ENCODE measurements at regions not wholly inside any gene's neighbourhood (a gene's known extent, or its start where the extent isn't known, plus 50 kb on each side); places are given as distances from the start of the nearest gene placed in this dataset.

GRCh38 chr2:184346338-184346862, 251.9 kb upstream of the ZNF804A start:
- Histone ChIP-seq H3K9me3 (ENCODE audit: control insufficient read depth, insufficient read depth, low read length) (no peaks in the 10 kb centered on the region), H3K9ac (ENCODE audit: low read depth, low read length) (no peak overlapping the region), H3K4me1 (ENCODE audit: control insufficient read depth, insufficient read depth, low read length) (peaks cover 8% of the 10 kb centered on the region), H3K36me3 (ENCODE audit: control insufficient read depth, insufficient read depth, low read length) (no peaks in the 10 kb centered on the region), H3K4me3 (ENCODE audit: low read depth, low read length) (no peak overlapping the region), H3K27me3 (ENCODE audit: control insufficient read depth, insufficient read depth, low read length) (peaks cover 17% of the 10 kb centered on the region), H3K27ac (ENCODE audit: low read depth, low read length) (no peak overlapping the region)

DNA sequence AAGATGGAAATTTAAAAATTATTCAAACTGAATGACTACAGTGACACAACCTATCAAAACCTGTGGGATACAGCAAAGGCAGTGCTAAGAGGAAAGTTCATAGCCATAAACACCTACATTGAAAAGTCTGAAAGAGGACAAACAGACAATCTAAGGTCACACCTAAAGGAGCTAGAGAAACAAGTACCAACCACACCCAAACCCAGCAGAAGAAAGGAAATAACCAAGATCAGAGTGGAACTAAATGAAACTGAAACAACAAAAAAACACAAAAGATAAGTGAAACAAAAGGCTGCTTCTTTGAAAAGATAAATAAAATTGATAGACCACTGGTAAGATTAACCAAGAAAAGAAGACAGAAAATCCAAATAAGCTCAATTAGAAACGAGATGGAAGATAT, 247.2 kb upstream of the ZNF804A start:
- no peaks in the 10 kb centered on the region for H3K9me3 ChIP-seq (ENCODE audit: control insufficient read depth, insufficient read depth, low read length)
- H3K4me1 ChIP-seq (ENCODE audit: control insufficient read depth, insufficient read depth, low read length), result no peaks in the 10 kb centered on the region
- no peak overlapping the region for H3K27ac ChIP-seq (ENCODE audit: low read depth, low read length)
- no peak overlapping the region for H3K9ac ChIP-seq (ENCODE audit: low read depth, low read length)
- no peaks in the 10 kb centered on the region for H3K36me3 ChIP-seq (ENCODE audit: control insufficient read depth, insufficient read depth, low read length)
- no peak overlapping the region for H3K4me3 ChIP-seq (ENCODE audit: low read depth, low read length)
- no peaks in the 10 kb centered on the region for H3K27me3 ChIP-seq (ENCODE audit: control insufficient read depth, insufficient read depth, low read length)

- no peaks in the 10 kb centered on the region for H3K4me1 ChIP-seq (ENCODE audit: control insufficient read depth, insufficient read depth, low read length)
Observed at GRCh38 chr2:184357033-184357432, 241.3 kb upstream of the ZNF804A start.

GRCh38 chr2:184359379-184359778, 238.9 kb upstream of the ZNF804A start:
- no peaks in the 10 kb centered on the region for H3K36me3 ChIP-seq (ENCODE audit: control insufficient read depth, insufficient read depth, low read length)
- H3K4me3 ChIP-seq (ENCODE audit: low read depth, low read length), result no peak overlapping the region
- no peak overlapping the region for H3K9ac ChIP-seq (ENCODE audit: low read depth, low read length)
- no peaks in the 10 kb centered on the region for H3K4me1 ChIP-seq (ENCODE audit: control insufficient read depth, insufficient read depth, low read length)
- H3K27ac ChIP-seq (ENCODE audit: low read depth, low read length), result no peak overlapping the region
- no peaks in the 10 kb centered on the region for H3K27me3 ChIP-seq (ENCODE audit: control insufficient read depth, insufficient read depth, low read length)
- H3K9me3 ChIP-seq (ENCODE audit: control insufficient read depth, insufficient read depth, low read length), result no peaks in the 10 kb centered on the region

More at GRCh38 chr2:184357033-184357432, 241.3 kb upstream of the ZNF804A start:
- H3K27ac ChIP-seq (ENCODE audit: low read depth, low read length), result no peak overlapping the region
- H3K27me3 ChIP-seq (ENCODE audit: control insufficient read depth, insufficient read depth, low read length), result no peaks in the 10 kb centered on the region
- H3K9ac ChIP-seq (ENCODE audit: low read depth, low read length), result no peak overlapping the region
- no peak overlapping the region for H3K4me3 ChIP-seq (ENCODE audit: low read depth, low read length)
- H3K9me3 ChIP-seq (ENCODE audit: control insufficient read depth, insufficient read depth, low read length), result no peaks in the 10 kb centered on the region
- H3K36me3 ChIP-seq (ENCODE audit: control insufficient read depth, insufficient read depth, low read length), result no peaks in the 10 kb centered on the region

- H3K27ac ChIP-seq (ENCODE audit: low read depth, low read length), result no peak overlapping the region
- H3K9me3 ChIP-seq (ENCODE audit: control insufficient read depth, insufficient read depth, low read length), result no peaks in the 10 kb centered on the region
- no peaks in the 10 kb centered on the region for H3K27me3 ChIP-seq (ENCODE audit: control insufficient read depth, insufficient read depth, low read length)
- no peak overlapping the region for H3K4me3 ChIP-seq (ENCODE audit: low read depth, low read length)
- H3K9ac ChIP-seq (ENCODE audit: low read depth, low read length), result no peak overlapping the region
- H3K36me3 ChIP-seq (ENCODE audit: control insufficient read depth, insufficient read depth, low read length), result no peaks in the 10 kb centered on the region
- H3K4me1 ChIP-seq (ENCODE audit: control insufficient read depth, insufficient read depth, low read length), result no peaks in the 10 kb centered on the region
Observed at GRCh38 chr2:184363213-184363612, 235.1 kb upstream of the ZNF804A start.

DNA sequence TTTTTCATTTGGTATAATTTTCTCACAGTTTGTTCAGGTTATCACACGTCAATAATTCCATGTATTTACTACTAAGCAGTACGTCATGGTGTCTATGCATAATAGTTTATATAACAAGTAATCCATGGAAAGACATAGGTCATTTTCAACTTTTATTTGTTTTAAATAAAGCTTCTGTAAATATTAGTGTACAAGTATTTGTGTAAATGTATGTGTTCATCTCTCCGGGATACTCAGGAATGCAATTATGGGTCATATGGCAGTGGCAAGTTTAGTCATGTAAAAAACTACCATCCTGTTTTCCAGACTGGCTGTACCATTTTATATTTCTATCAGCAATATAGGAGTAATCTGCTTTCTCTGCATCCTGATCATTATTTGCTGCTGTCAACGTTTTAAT, 231.1 kb upstream of the ZNF804A start:
- H3K4me3 ChIP-seq (ENCODE audit: low read depth, low read length), result no peak overlapping the region
- no peaks in the 10 kb centered on the region for H3K36me3 ChIP-seq (ENCODE audit: control insufficient read depth, insufficient read depth, low read length)
- no peaks in the 10 kb centered on the region for H3K9me3 ChIP-seq (ENCODE audit: control insufficient read depth, insufficient read depth, low read length)
- H3K9ac ChIP-seq (ENCODE audit: low read depth, low read length), result no peak overlapping the region
- no peaks in the 10 kb centered on the region for H3K27me3 ChIP-seq (ENCODE audit: control insufficient read depth, insufficient read depth, low read length)
- peaks cover 9% of the 10 kb centered on the region for H3K4me1 ChIP-seq (ENCODE audit: control insufficient read depth, insufficient read depth, low read length)
- H3K27ac ChIP-seq (ENCODE audit: low read depth, low read length), result no peak overlapping the region

DNA sequence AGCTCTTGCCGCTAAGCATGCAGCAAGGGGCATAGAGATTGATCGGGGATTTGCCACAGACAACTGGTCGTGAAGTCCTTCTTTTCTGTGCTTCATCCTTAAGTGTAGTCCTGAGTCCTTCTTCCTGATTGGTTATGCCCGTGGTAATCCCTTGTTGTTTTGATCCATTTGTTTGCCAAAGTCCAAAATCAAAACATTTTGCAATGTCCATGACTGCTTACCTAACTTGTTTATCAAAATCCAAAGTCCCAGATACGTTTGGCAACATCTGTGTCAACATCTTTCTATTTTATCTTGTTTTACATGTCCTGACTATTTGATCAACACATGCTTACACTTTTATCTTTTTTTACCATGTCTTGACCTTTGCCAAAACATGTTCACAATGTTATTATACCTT, 229.0 kb upstream of the ZNF804A start:
- H3K27me3 ChIP-seq (ENCODE audit: control insufficient read depth, insufficient read depth, low read length), result no peaks in the 10 kb centered on the region
- no peaks in the 10 kb centered on the region for H3K36me3 ChIP-seq (ENCODE audit: control insufficient read depth, insufficient read depth, low read length)
- peaks cover 19% of the 10 kb centered on the region for H3K4me1 ChIP-seq (ENCODE audit: control insufficient read depth, insufficient read depth, low read length)
- H3K4me3 ChIP-seq (ENCODE audit: low read depth, low read length), result no peak overlapping the region
- no peaks in the 10 kb centered on the region for H3K9me3 ChIP-seq (ENCODE audit: control insufficient read depth, insufficient read depth, low read length)
- H3K9ac ChIP-seq (ENCODE audit: low read depth, low read length), result no peak overlapping the region
- no peak overlapping the region for H3K27ac ChIP-seq (ENCODE audit: low read depth, low read length)

GRCh38 chr2:184370954-184371353, 227.4 kb upstream of the ZNF804A start:
- Histone ChIP-seq H3K9me3 (ENCODE audit: control insufficient read depth, insufficient read depth, low read length) (no peaks in the 10 kb centered on the region), H3K4me1 (ENCODE audit: control insufficient read depth, insufficient read depth, low read length) (peaks cover 19% of the 10 kb centered on the region), H3K4me3 (ENCODE audit: low read depth, low read length) (no peak overlapping the region), H3K27ac (ENCODE audit: low read depth, low read length) (no peak overlapping the region), H3K9ac (ENCODE audit: low read depth, low read length) (no peak overlapping the region), H3K27me3 (ENCODE audit: control insufficient read depth, insufficient read depth, low read length) (no peaks in the 10 kb centered on the region), H3K36me3 (ENCODE audit: control insufficient read depth, insufficient read depth, low read length) (no peaks in the 10 kb centered on the region)

- peaks cover 19% of the 10 kb centered on the region for H3K4me1 ChIP-seq (ENCODE audit: control insufficient read depth, insufficient read depth, low read length)
- H3K4me3 ChIP-seq (ENCODE audit: low read depth, low read length), result no peak overlapping the region
- no peak overlapping the region for H3K27ac ChIP-seq (ENCODE audit: low read depth, low read length)
- H3K27me3 ChIP-seq (ENCODE audit: control insufficient read depth, insufficient read depth, low read length), result no peaks in the 10 kb centered on the region
- H3K9ac ChIP-seq (ENCODE audit: low read depth, low read length), result no peak overlapping the region
- no peaks in the 10 kb centered on the region for H3K9me3 ChIP-seq (ENCODE audit: control insufficient read depth, insufficient read depth, low read length)
- H3K36me3 ChIP-seq (ENCODE audit: control insufficient read depth, insufficient read depth, low read length), result no peaks in the 10 kb centered on the region
Observed at GRCh38 chr2:184371641-184372040, 226.7 kb upstream of the ZNF804A start.

GRCh38 chr2:184372484-184372883, 225.8 kb upstream of the ZNF804A start:
- Histone ChIP-seq H3K27me3 (ENCODE audit: control insufficient read depth, insufficient read depth, low read length) (no peaks in the 10 kb centered on the region), H3K9ac (ENCODE audit: low read depth, low read length) (peak overlapping the region; percentile 1; the same call in 1 of the 2 replicates), H3K4me3 (ENCODE audit: low read depth, low read length) (no peak overlapping the region), H3K9me3 (ENCODE audit: control insufficient read depth, insufficient read depth, low read length) (no peaks in the 10 kb centered on the region), H3K36me3 (ENCODE audit: control insufficient read depth, insufficient read depth, low read length) (no peaks in the 10 kb centered on the region), H3K4me1 (ENCODE audit: control insufficient read depth, insufficient read depth, low read length) (peaks cover 19% of the 10 kb centered on the region), H3K27ac (ENCODE audit: low read depth, low read length) (peak overlapping the region; percentile 75)

DNA sequence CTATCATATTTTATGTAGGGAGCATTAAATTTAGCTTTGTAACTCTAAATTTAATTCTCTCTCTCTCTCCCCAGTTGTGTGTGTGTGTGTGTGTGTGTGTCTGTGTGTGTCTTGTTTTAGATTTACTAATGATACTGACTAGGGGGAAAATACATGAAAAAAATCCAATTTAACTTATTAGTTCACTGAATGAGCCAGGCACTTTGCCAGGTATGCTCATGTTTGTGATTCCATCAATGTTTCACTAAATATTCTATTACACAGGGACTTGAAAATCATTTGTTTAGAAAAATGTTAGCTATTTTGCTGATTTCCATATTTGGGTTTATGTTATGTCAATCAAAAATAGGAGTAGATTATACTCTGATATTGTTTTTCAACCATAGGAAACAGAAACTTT, 203.7 kb upstream of the ZNF804A start:
- Histone ChIP-seq H3K36me3 (ENCODE audit: control insufficient read depth, insufficient read depth, low read length) (no peaks in the 10 kb centered on the region), H3K4me3 (ENCODE audit: low read depth, low read length) (no peak overlapping the region), H3K9me3 (ENCODE audit: control insufficient read depth, insufficient read depth, low read length) (no peaks in the 10 kb centered on the region)

DNA sequence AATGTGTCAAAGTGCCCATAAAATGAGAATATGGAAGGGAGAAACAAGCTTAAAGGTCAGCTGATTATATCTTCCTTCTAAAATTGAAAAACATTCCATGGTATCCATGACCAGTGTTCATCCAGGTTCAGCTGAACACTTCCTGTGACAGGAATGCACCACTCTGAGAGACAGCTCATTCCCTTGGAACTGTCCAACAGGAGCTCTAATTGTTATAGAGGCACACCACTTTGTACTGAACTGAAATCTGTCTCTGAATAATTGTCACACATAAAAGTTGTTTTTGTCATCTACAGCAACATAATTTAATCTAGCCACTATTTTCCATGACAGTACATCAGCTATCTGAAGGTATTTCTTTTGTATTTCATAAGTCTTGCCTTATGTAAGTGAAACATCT, 195.9 kb upstream of the ZNF804A start:
- H3K9me3 ChIP-seq (ENCODE audit: control insufficient read depth, insufficient read depth, low read length), result no peaks in the 10 kb centered on the region
- H3K27me3 ChIP-seq (ENCODE audit: control insufficient read depth, insufficient read depth, low read length), result no peaks in the 10 kb centered on the region
- H3K36me3 ChIP-seq (ENCODE audit: control insufficient read depth, insufficient read depth, low read length), result no peaks in the 10 kb centered on the region
- H3K27ac ChIP-seq (ENCODE audit: low read depth, low read length), result no peak overlapping the region
- no peak overlapping the region for H3K9ac ChIP-seq (ENCODE audit: low read depth, low read length)
- no peaks in the 10 kb centered on the region for H3K4me1 ChIP-seq (ENCODE audit: control insufficient read depth, insufficient read depth, low read length)
- H3K4me3 ChIP-seq (ENCODE audit: low read depth, low read length), result no peak overlapping the region

More for the DNA sequence above, 203.7 kb upstream of the ZNF804A start:
- Histone ChIP-seq H3K27ac (ENCODE audit: low read depth, low read length) (no peak overlapping the region), H3K4me1 (ENCODE audit: control insufficient read depth, insufficient read depth, low read length) (no peaks in the 10 kb centered on the region), H3K9ac (ENCODE audit: low read depth, low read length) (no peak overlapping the region), H3K27me3 (ENCODE audit: control insufficient read depth, insufficient read depth, low read length) (no peaks in the 10 kb centered on the region)

All from HUES48 (cell line).